RWPE2 (cell line): ENCODE measurements at regions not wholly inside any gene's neighbourhood (a gene's known extent, or its start where the extent isn't known, plus 50 kb on each side); places are given as distances from the start of the nearest gene placed in this dataset.

ENCODE experiments used
- ATAC-seq: fragments of 200-7000 bp; cut with Tn5 transposase; 3 replicates; pipeline ENCODE4 v1.9.1; 2021; ENCODE audit warnings: low read depth
- DNase-seq: peaks from one replicate; pipeline ENCODE4 v3.0.0-alpha.2; 2020; ENCODE audit warnings: low spot score
- H3K27ac ChIP-seq: fragments of 450-650 bp; 2 replicates; pipeline ENCODE4 v1.5.1; 2017; ENCODE audit warnings: mild to moderate bottlenecking; ENCODE audit not compliant: poor library complexity, severe bottlenecking
- H3K27me3 ChIP-seq: fragments of 250-450 bp; sonication (Bioruptor Pico); 2 replicates; pipeline ENCODE4 v1.5.1; 2021; ENCODE audit warnings: mild to moderate bottlenecking, moderate library complexity; ENCODE audit not compliant: insufficient read depth, poor library complexity, severe bottlenecking
- H3K36me3 ChIP-seq: fragments of 250-450 bp; sonication (Bioruptor Pico); 2 replicates; pipeline ENCODE4 v1.5.1; 2020; ENCODE audit warnings: low read depth, mild to moderate bottlenecking, moderate library complexity
- H3K4me1 ChIP-seq: fragments of 250-450 bp; sonication (Bioruptor Pico); 2 replicates; pipeline ENCODE4 v1.5.1; 2021; ENCODE audit warnings: mild to moderate bottlenecking, moderate library complexity; ENCODE audit not compliant: insufficient read depth, poor library complexity, severe bottlenecking
- H3K4me3 ChIP-seq: fragments of 250-450 bp; sonication (Bioruptor Pico); 2 replicates; pipeline ENCODE4 v1.5.1; 2021; ENCODE audit warnings: mild to moderate bottlenecking, moderate library complexity; ENCODE audit not compliant: severe bottlenecking
- H3K9me3 ChIP-seq: fragments of 250-450 bp; sonication (Bioruptor Pico); 2 replicates; pipeline ENCODE4 v1.5.1; 2021; ENCODE audit warnings: mild to moderate bottlenecking, moderate library complexity; ENCODE audit not compliant: severe bottlenecking
- TF ChIP-seq, protein P1 (sequence below): fragments of 450-650 bp; IDR thresholded peaks from one replicate; pipeline ENCODE4 v1.5.1; 2017; ENCODE audit warnings: mild to moderate bottlenecking, moderate library complexity; ENCODE audit not compliant: poor library complexity, severe bottlenecking

DNA sequence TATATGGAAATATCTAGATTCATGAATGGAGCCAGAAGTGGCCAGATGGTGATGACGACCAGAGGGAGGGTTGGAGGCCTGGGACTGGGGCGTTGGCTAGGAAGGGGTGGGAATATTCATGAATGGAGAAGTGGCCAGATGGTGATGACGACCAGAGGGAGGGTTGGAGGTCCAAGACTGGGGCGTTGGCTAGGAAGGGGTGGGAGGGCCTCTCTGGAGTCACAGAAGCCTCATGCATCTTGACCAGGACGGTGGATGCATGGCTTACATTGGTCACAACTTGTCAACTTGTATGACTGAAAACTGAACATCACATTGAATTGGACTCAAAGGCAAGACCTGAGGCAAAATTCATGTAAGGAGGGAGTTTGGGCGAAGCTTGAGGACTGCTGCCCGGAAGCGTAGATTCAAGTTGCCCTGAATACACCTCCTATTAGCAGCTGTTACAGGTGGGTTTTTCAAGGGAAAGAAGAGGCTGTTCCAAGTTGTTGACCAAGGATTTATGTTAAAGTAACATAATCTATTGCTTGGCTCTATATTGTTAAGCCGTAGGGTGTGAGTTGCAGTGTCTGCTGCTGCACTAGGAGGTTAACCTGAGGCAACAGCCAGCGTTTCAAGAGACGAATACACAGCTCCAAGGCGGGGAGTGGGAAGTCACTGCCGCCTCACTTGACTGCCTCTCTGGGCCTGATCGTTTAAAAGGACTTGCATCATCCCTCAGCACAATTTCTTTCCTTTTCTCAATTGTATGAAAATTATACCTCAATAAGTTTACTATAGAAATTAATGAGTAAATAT, 55.1 kb upstream of the FAM20C start:
- H3K36me3 ChIP-seq: no peaks in the 10 kb centered on the region
- no peaks in the 10 kb centered on the region for H3K4me1 ChIP-seq
- H3K9me3 ChIP-seq: no peaks in the 10 kb centered on the region
- no peak overlapping the region for H3K27ac ChIP-seq
- H3K4me3 ChIP-seq: no peak overlapping the region
- TF ChIP-seq, protein P1, sequence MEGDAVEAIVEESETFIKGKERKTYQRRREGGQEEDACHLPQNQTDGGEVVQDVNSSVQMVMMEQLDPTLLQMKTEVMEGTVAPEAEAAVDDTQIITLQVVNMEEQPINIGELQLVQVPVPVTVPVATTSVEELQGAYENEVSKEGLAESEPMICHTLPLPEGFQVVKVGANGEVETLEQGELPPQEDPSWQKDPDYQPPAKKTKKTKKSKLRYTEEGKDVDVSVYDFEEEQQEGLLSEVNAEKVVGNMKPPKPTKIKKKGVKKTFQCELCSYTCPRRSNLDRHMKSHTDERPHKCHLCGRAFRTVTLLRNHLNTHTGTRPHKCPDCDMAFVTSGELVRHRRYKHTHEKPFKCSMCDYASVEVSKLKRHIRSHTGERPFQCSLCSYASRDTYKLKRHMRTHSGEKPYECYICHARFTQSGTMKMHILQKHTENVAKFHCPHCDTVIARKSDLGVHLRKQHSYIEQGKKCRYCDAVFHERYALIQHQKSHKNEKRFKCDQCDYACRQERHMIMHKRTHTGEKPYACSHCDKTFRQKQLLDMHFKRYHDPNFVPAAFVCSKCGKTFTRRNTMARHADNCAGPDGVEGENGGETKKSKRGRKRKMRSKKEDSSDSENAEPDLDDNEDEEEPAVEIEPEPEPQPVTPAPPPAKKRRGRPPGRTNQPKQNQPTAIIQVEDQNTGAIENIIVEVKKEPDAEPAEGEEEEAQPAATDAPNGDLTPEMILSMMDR: no peak
- no peak for DNase-seq
- no peaks in the 10 kb centered on the region for H3K27me3 ChIP-seq
- ATAC-seq: no peak

DNA sequence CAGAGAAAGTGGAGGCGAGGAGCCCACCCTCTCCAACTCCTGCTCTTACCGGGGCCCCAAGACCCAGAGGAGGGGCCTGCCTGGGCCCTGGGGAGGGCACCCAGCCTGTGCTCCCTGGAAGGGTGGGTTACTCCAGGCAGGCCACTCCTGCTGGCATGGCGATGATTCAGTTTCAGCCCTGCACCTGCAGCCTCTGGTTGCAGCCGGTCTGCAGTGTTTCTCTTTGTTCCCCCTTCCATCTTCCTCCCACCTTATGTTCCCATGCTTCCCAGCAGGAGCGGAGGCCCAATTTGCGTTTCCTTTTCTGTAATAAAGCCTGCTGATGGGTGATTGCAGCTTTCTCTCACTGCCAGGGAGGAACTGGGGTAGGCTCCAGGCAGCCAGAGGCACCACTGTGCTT, 53.2 kb upstream of the FAM20C start:
- H3K27ac ChIP-seq: no peak overlapping the region

DNA sequence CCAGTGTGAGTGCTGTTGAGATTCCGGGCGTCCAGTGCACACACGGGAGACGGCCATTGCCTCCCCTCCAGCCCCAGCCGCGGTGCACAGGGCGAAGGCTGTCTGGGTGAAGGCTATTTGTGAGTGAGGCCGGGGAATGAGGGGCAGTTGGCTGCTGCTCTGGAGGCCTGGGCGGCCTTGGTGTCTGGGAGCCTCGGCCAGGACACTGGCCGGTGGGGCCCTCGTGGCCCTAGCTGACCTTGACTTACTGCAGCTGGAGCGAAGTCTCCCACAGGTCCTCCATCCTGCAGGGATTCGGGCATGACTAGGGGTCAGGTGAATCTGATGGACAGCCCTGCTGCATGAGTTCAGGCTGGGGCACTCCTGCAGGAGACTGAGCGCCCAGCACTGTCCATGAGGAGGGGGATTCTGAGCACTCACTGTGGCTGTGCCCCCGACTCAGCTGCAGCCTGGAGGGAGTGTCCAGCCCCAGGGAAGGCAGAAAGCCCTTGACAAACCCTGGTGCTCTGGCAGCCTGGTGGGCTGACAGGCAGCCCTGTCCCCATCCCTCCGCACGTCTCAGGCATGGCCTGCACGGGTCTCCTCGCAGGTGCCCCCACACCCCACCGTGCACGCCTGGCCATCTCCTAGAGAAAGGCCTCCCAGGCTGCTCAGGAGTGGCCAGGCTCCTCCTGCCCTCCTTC, 52.7 kb upstream of the FAM20C start:
- Histone ChIP-seq H3K36me3 (no peaks in the 10 kb centered on the region), H3K4me3 (no peak overlapping the region), H3K27ac (no peak overlapping the region), H3K4me1 (no peaks in the 10 kb centered on the region), H3K27me3 (no peaks in the 10 kb centered on the region), H3K9me3 (no peaks in the 10 kb centered on the region)
- TF ChIP-seq, protein P1: no peak
- ATAC-seq (no peak), DNase-seq (no peak)

More for the DNA sequence above, 53.2 kb upstream of the FAM20C start:
- Histone ChIP-seq H3K36me3 (no peaks in the 10 kb centered on the region), H3K4me1 (no peaks in the 10 kb centered on the region), H3K27me3 (no peaks in the 10 kb centered on the region), H3K9me3 (no peaks in the 10 kb centered on the region), H3K4me3 (no peak overlapping the region)
- no peak for ATAC-seq
- no peak for DNase-seq
- TF ChIP-seq, protein P1: no peak

DNA sequence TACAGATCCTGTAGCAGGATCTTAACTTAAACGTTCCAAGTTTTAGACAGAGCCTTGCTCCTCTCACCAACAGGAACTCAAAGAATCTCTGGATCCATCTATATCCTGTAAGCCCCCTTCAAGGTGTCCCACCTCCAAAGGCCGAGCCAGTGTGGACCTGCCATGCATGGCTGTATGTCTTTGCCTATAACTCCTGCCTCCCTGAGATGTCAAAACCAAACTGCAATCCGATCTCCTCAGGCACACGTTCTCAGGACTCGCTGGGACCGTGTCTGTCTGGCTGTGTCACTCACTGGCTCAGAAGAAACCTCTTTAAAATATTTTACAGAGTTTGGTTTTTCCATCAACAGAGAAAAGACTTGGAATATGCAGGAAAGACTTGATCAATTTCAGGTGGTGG, 51.4 kb upstream of the FAM20C start:
- Histone ChIP-seq H3K4me3 (no peak overlapping the region), H3K36me3 (no peaks in the 10 kb centered on the region), H3K27ac (no peak overlapping the region), H3K9me3 (no peaks in the 10 kb centered on the region), H3K4me1 (no peaks in the 10 kb centered on the region), H3K27me3 (no peaks in the 10 kb centered on the region)
- TF ChIP-seq, protein P1: no peak
- no peak; the same call in 2 of the 3 replicates for ATAC-seq
- DNase-seq: no peak
